Testis (tissue), 2 donors: ENCODE measurements at regions not wholly inside any gene's neighbourhood (a gene's known extent, or its start where the extent isn't known, plus 50 kb on each side); places are given as distances from the start of the nearest gene placed in this dataset.
"Not testable (repeated sequence)": the region's sequence is repeated elsewhere in the genome, so short reads cannot be mapped to it uniquely, and the experiment has no call there.

Experiments
- DNase-seq: peaks from one replicate; pipeline ENCODE4 v3.0.0-alpha.2; 2019
- H3K27ac ChIP-seq, 2 donors: fragments of 200-600 bp; sonication (generic); one replicate each; pipeline ENCODE4 v1.5.1; 2019
- H3K27me3 ChIP-seq: fragments of 200-600 bp; sonication (generic); one replicate; pipeline ENCODE4 v1.5.1; 2019
- H3K36me3 ChIP-seq: fragments of 200-600 bp; sonication (generic); one replicate; pipeline ENCODE4 v1.5.1; 2017; ENCODE audit warnings: low read depth; ENCODE audit errors: missing control alignments
- H3K4me1 ChIP-seq: fragments of 200-600 bp; sonication (generic); one replicate; pipeline ENCODE4 v1.5.1; 2019
- H3K4me3 ChIP-seq, 2 donors: fragments of 200-600 bp; sonication (generic); one replicate each; pipeline ENCODE4 v1.5.1; 2017 to 2019
- H3K9me3 ChIP-seq: fragments of 200-600 bp; sonication (generic); one replicate; pipeline ENCODE4 v1.5.1; 2017
- CTCF ChIP-seq, 3 experiments: fragments of 450-650 bp in 2 of 3; fragments of 200-600 bp in 1 of 3; sonication (generic) in 1 of 3; IDR thresholded peaks; one replicate each; pipeline ENCODE4 v1.5.1; 2016 to 2019; ENCODE audit warnings: antibody characterized with exemption in 3 of 3, mild to moderate bottlenecking in 2 of 3, moderate library complexity in 1 of 3
- POLR2A ChIP-seq: fragments of 450-650 bp; IDR thresholded peaks from one replicate; pipeline ENCODE4 v1.6.1; 2017; ENCODE audit warnings: antibody characterized with exemption, mild to moderate bottlenecking, moderate library complexity
- WGBS, 2 donors: methylation state at CpG; one replicate each; pipeline ENCODE4 v1.1.5; 2018; 5-methylcytosine and 5-hydroxymethylcytosine counted together
- intact Hi-C: fragments of 100-400 bp; cut with DNase I; formaldehyde crosslinking; loops from one replicate; pipeline ENCODE4 v1.15.1; 2023; ENCODE audit warnings: low total_unique reads

GRCh38 chrX:116756958-116757357, 294.2 kb upstream of the CT83 start:
- 54 to 57% methylated on average over 1 of the region's 1 CpG for WGBS, 2 donors
- Histone ChIP-seq H3K4me1 (no peaks in the 10 kb centered on the region), H3K9me3 (no peaks in the 10 kb centered on the region), H3K27me3 (no peaks in the 10 kb centered on the region), H3K4me3 (no peak overlapping the region), H3K27ac (no peak overlapping the region), H3K36me3 (no peaks in the 10 kb centered on the region)
- intact Hi-C loops = no loop called here
- no peak for DNase-seq
- TF ChIP-seq POLR2A = no peak
- no peak for TF ChIP-seq CTCF (IDR thresholded peaks at IDR 0.05)

GRCh38 chrX:116749943-116750342, 287.2 kb upstream of the CT83 start:
- intact Hi-C loops = no loop called here
- Histone ChIP-seq H3K36me3 (no peaks in the 10 kb centered on the region), H3K27ac (no peak overlapping the region), H3K9me3 (no peaks in the 10 kb centered on the region), H3K4me3 (no peak overlapping the region), H3K4me1 (no peaks in the 10 kb centered on the region), H3K27me3 (no peaks in the 10 kb centered on the region)
- TF ChIP-seq CTCF (IDR thresholded peaks at IDR 0.05) (no peak), POLR2A (no peak)
- no peak for DNase-seq
- 64 to 74% methylated on average over 2 to 3 of the region's 3 CpGs for WGBS, 2 donors

GRCh38 chrX:116732214-116732613, 269.4 kb upstream of the CT83 start:
- DNase-seq = no peak
- no peak overlapping the region for H3K27ac ChIP-seq
- TF ChIP-seq POLR2A (no peak), CTCF (IDR thresholded peaks at IDR 0.05) (no peak)
- WGBS, 2 donors = 52 to 65% methylated on average over 2 of the region's 2 CpGs
- H3K4me3 ChIP-seq = no peak overlapping the region
- no peaks in the 10 kb centered on the region for H3K4me1 ChIP-seq
- H3K27me3 ChIP-seq = no peaks in the 10 kb centered on the region
- H3K9me3 ChIP-seq = no peaks in the 10 kb centered on the region
- no peaks in the 10 kb centered on the region for H3K36me3 ChIP-seq
- intact Hi-C loops = no loop called here

- no peak for DNase-seq
- no peak for TF ChIP-seq CTCF (IDR thresholded peaks at IDR 0.05)
- no peak for TF ChIP-seq POLR2A
- Histone ChIP-seq H3K4me1 (no peaks in the 10 kb centered on the region), H3K4me3 (no peak overlapping the region), H3K27me3 (no peaks in the 10 kb centered on the region), H3K27ac (no peak overlapping the region), H3K9me3 (no peaks in the 10 kb centered on the region), H3K36me3 (no peaks in the 10 kb centered on the region)
- WGBS, 2 donors = 57 to 73% methylated on average over 2 to 4 of the region's 4 CpGs
- intact Hi-C loops = no loop called here
These were observed 264.0 kb upstream of the CT83 start for GRCh38 chrX:116726806-116727205.

- no peaks in the 10 kb centered on the region for H3K9me3 ChIP-seq
- TF ChIP-seq CTCF (IDR thresholded peaks at IDR 0.05) (no peak), POLR2A (no peak)
- no peak overlapping the region for H3K4me3 ChIP-seq
- no peaks in the 10 kb centered on the region for H3K4me1 ChIP-seq
- no peaks in the 10 kb centered on the region for H3K36me3 ChIP-seq
- no peak overlapping the region for H3K27ac ChIP-seq
- peak; percentile 23 for DNase-seq
- 63 to 65% methylated on average over 10 to 19 of the region's 19 CpGs for WGBS, 2 donors
- no peaks in the 10 kb centered on the region for H3K27me3 ChIP-seq
- intact Hi-C loops = no loop called here
These were observed 231.3 kb upstream of the CT83 start for GRCh38 chrX:116694046-116694445.

- H3K27ac ChIP-seq, H3K36me3 ChIP-seq, H3K9me3 ChIP-seq, H3K27me3 ChIP-seq, intact Hi-C loops, H3K4me3 ChIP-seq, DNase-seq, H3K4me1 ChIP-seq: not testable (repeated sequence)
- 67 to 94% methylated on average over 2 to 7 of the region's 7 CpGs for WGBS, 2 donors
These were observed 216.8 kb upstream of the CT83 start for GRCh38 chrX:116679544-116679943.
